GM23338 (cell line): ENCODE measurements at regions not wholly inside any gene's neighbourhood (a gene's known extent, or its start where the extent isn't known, plus 50 kb on each side); places are given as distances from the start of the nearest gene placed in this dataset.
"Not testable (repeated sequence)": the region's sequence is repeated elsewhere in the genome, so short reads cannot be mapped to it uniquely, and the experiment has no call there.

Source experiments
- ATAC-seq: fragments of 200-7000 bp; cut with Tn5 transposase; 3 replicates; pipeline ENCODE4 v1.9.1; 2020
- DNase-seq: peaks from one replicate; pipeline ENCODE4 v3.0.0-alpha.2; 2015; ENCODE audit warnings: low spot score
- H2AFZ ChIP-seq: fragments of 200-600 bp; sonication (generic); 2 replicates; pipeline ENCODE4 v1.8.0; 2016; ENCODE audit warnings: antibody characterized with exemption, mild to moderate bottlenecking, moderate library complexity
- H3F3A ChIP-seq: fragments of 200-600 bp; sonication (generic); replicated peaks from 2 replicates; pipeline ENCODE4 v1.8.0; 2017; ENCODE audit warnings: antibody characterized with exemption, mixed run types, low read depth
- H3K27ac ChIP-seq: fragments of 200-600 bp; sonication (generic); 2 replicates; pipeline ENCODE4 v1.6.1; 2016; ENCODE audit warnings: low read depth
- H3K27me3 ChIP-seq: fragments of 200-600 bp; sonication (generic); 2 replicates; pipeline ENCODE4 v1.8.0; 2016; ENCODE audit warnings: mild to moderate bottlenecking, mixed run types, moderate library complexity; ENCODE audit not compliant: insufficient read depth
- H3K36me3 ChIP-seq: fragments of 200-600 bp; sonication (generic); 2 replicates; pipeline ENCODE4 v1.8.0; 2016; ENCODE audit warnings: mild to moderate bottlenecking; ENCODE audit not compliant: insufficient read depth
- H3K4me1 ChIP-seq: fragments of 200-600 bp; sonication (generic); 2 replicates; pipeline ENCODE4 v1.8.0; 2016; ENCODE audit warnings: mild to moderate bottlenecking, moderate library complexity; ENCODE audit not compliant: insufficient read depth
- H3K4me2 ChIP-seq: fragments of 200-600 bp; sonication (generic); 2 replicates; pipeline ENCODE4 v1.7.1; 2017; ENCODE audit warnings: mixed run types
- H3K4me3 ChIP-seq: fragments of 200-600 bp; sonication (generic); 2 replicates; pipeline ENCODE4 v1.6.1; 2016; ENCODE audit warnings: mixed run types
- H3K79me2 ChIP-seq: fragments of 200-600 bp; sonication (generic); replicated peaks from 2 replicates; pipeline ENCODE4 v1.8.0; 2017; ENCODE audit warnings: mild to moderate bottlenecking; ENCODE audit not compliant: insufficient read depth
- H3K9me2 ChIP-seq: fragments of 200-600 bp; sonication (generic); 2 replicates; pipeline ENCODE4 v1.8.0; 2017; ENCODE audit not compliant: insufficient read depth
- H4K20me1 ChIP-seq: fragments of 200-600 bp; sonication (generic); replicated peaks from 2 replicates; pipeline ENCODE4 v1.8.0; 2017; ENCODE audit warnings: mild to moderate bottlenecking; ENCODE audit not compliant: insufficient read depth
- H3K27ac Mint-ChIP-seq: 2 replicates; pipeline ENCODE4 v1.8.0; 2020; ENCODE audit warnings: inconsistent platforms, mild to moderate bottlenecking, moderate library complexity, mixed read lengths
- H3K27me3 Mint-ChIP-seq: 3 replicates; pipeline ENCODE4 v1.8.0; 2022; ENCODE audit warnings: low read depth, mild to moderate bottlenecking, moderate library complexity, mixed read lengths, inconsistent platforms; ENCODE audit not compliant: insufficient read depth, poor library complexity
- H3K36me3 Mint-ChIP-seq: 3 replicates; pipeline ENCODE4 v1.8.0; 2021; ENCODE audit warnings: low read depth, mild to moderate bottlenecking, inconsistent platforms, moderate library complexity, mixed read lengths
- H3K4me1 Mint-ChIP-seq: 3 replicates; pipeline ENCODE4 v1.8.0; 2020; ENCODE audit warnings: mild to moderate bottlenecking, inconsistent platforms, mixed read lengths
- H3K4me3 Mint-ChIP-seq: 3 replicates; pipeline ENCODE4 v1.8.0; 2021; ENCODE audit warnings: moderate library complexity, mild to moderate bottlenecking, inconsistent platforms, mixed read lengths
- H3K9me3 Mint-ChIP-seq: 3 replicates; pipeline ENCODE4 v1.8.0; 2020; ENCODE audit warnings: moderate library complexity, mild to moderate bottlenecking, inconsistent platforms, mixed read lengths
- CREB1 ChIP-seq: fragments of 250-450 bp; sonication (Bioruptor Pico); IDR thresholded peaks from 2 replicates; pipeline ENCODE4 v1.5.0; 2020; ENCODE audit warnings: low read depth, mild to moderate bottlenecking, moderate library complexity
- EZH2 ChIP-seq: fragments of 200-600 bp; sonication (generic); IDR thresholded peaks from one replicate; pipeline ENCODE4 v1.8.0; 2017; ENCODE audit warnings: antibody characterized with exemption, mild to moderate bottlenecking, low read depth; ENCODE audit not compliant: unreplicated experiment
- EZH2phosphoT487 ChIP-seq: fragments of 200-600 bp; sonication (generic); IDR thresholded peaks from one replicate; pipeline ENCODE4 v1.8.1; 2018; ENCODE audit warnings: antibody characterized with exemption; ENCODE audit not compliant: unreplicated experiment
- JUNB ChIP-seq: IDR thresholded peaks from one replicate; pipeline ENCODE4 v1.6.1; 2016; ENCODE audit warnings: antibody characterized with exemption; ENCODE audit not compliant: unreplicated experiment
- NANOG ChIP-seq: IDR thresholded peaks from 2 replicates; pipeline ENCODE4 v1.6.1; 2016; ENCODE audit warnings: antibody characterized with exemption, borderline replicate concordance
- POLR2AphosphoS5 ChIP-seq: IDR thresholded peaks from 2 replicates; pipeline ENCODE4 v1.6.1; 2016; ENCODE audit warnings: antibody characterized with exemption, low read depth
- STAT1 ChIP-seq: IDR thresholded peaks from one replicate; pipeline ENCODE4 v1.6.1; 2016; ENCODE audit warnings: antibody characterized with exemption; ENCODE audit not compliant: unreplicated experiment
- ZNF114 ChIP-seq: fragments of 250-450 bp; sonication (Bioruptor Pico); IDR thresholded peaks from 2 replicates; pipeline ENCODE4 v1.5.0; 2020; ENCODE audit warnings: mild to moderate bottlenecking, moderate library complexity
- ZNF331 ChIP-seq: fragments of 250-450 bp; sonication (Bioruptor Pico); IDR thresholded peaks from 2 replicates; pipeline ENCODE4 v1.5.0; 2020; ENCODE audit warnings: low read depth, mild to moderate bottlenecking, moderate library complexity
- TF ChIP-seq, protein P1 (sequence below), 2 experiments: fragments of 200-600 bp in 1 of 2; sonication (generic) in 1 of 2; conservative IDR thresholded peaks; 2 replicates each; pipeline versions ENCODE4 v1.5.1 to v1.6.1; 2016 to 2017; ENCODE audit warnings: antibody characterized with exemption in 2 of 2, low read depth in 2 of 2, mild to moderate bottlenecking in 2 of 2, moderate library complexity in 1 of 2
- TF ChIP-seq, protein P2 (sequence below): fragments of 250-450 bp; sonication (Bioruptor Pico); IDR thresholded peaks from 2 replicates; pipeline ENCODE4 v1.5.0; 2020; ENCODE audit warnings: mild to moderate bottlenecking, moderate library complexity
- TF ChIP-seq, protein P3 (sequence below): IDR thresholded peaks from 2 replicates; pipeline ENCODE4 v1.6.1; 2016; ENCODE audit warnings: antibody characterized with exemption

DNA sequence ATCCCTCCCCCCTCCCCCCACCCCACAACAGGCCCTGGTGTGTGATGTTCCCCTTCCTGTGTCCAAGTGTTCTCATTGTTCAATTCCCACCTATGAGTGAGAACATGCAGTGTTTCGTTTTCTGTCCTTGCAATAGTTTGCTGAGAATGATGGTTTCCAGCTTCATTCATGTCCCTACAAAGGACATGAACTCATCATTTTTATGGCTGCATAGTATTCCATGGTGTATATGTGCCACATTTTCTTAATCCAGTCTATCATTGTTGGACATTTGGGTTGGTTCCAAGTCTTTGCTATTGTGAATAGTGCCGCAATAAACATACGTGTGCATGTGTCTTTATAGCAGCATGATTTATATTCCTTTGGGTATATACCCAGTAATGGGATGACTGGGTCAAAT is 69.9 kb upstream of the GOLGA8B start:
- not testable (repeated sequence) for H3K36me3 ChIP-seq, H3K27me3 ChIP-seq, DNase-seq, H3F3A ChIP-seq, H3K9me2 ChIP-seq, H3K4me2 ChIP-seq, H3K4me3 ChIP-seq, H3K79me2 ChIP-seq, H2AFZ ChIP-seq, ATAC-seq, H3K27ac ChIP-seq, H4K20me1 ChIP-seq, H3K27me3 Mint-ChIP-seq, H3K9me3 Mint-ChIP-seq, H3K27ac Mint-ChIP-seq, H3K4me3 Mint-ChIP-seq, H3K36me3 Mint-ChIP-seq
- H3K4me1 Mint-ChIP-seq: peaks cover 28% of the 10 kb centered on the region
- H3K4me1 ChIP-seq: peaks cover 29% of the 10 kb centered on the region

DNA sequence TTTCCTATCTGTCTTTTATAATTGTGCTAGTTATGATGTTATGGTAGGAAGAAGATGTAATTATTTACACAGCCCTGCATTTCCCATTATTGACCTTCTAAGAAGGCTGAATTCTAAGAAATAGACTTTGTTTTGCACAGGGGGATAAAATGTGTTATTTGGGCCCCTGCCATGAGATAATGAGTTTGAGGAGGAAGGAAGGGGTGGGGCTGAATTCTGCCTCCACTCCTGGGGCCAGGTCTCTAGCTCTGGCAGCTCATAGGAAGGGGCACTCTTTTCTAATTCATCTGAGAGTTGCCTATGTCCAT is 69.2 kb upstream of the GOLGA8B start:
- Histone ChIP-seq H3K27ac (no peak overlapping the region), H3K27me3 (no peaks in the 10 kb centered on the region), H3F3A (no peaks in the 10 kb centered on the region), H3K36me3 (no peaks in the 10 kb centered on the region), H3K4me3 (no peak overlapping the region), H4K20me1 (no peaks in the 10 kb centered on the region), H2AFZ (no peak overlapping the region), H3K79me2 (no peaks in the 10 kb centered on the region), H3K9me2 (no peaks in the 10 kb centered on the region), H3K4me1 (peaks cover 22% of the 10 kb centered on the region), H3K4me2 (no peak overlapping the region)
- Mint-ChIP-seq H3K4me3 (no peak overlapping the region), H3K36me3 (no peaks in the 10 kb centered on the region), H3K4me1 (peaks cover 24% of the 10 kb centered on the region), H3K27me3 (peaks cover 1% of the 10 kb centered on the region), H3K9me3 (no peaks in the 10 kb centered on the region), H3K27ac (no peak overlapping the region)
- DNase-seq (no peak), ATAC-seq (no peak)
- no peak for TF ChIP-seq CREB1 (CRISPR knock-in tag)
- no peak for TF ChIP-seq ZNF331 (CRISPR knock-in tag)
- TF ChIP-seq POLR2AphosphoS5: no peak
- TF ChIP-seq, protein P1, sequence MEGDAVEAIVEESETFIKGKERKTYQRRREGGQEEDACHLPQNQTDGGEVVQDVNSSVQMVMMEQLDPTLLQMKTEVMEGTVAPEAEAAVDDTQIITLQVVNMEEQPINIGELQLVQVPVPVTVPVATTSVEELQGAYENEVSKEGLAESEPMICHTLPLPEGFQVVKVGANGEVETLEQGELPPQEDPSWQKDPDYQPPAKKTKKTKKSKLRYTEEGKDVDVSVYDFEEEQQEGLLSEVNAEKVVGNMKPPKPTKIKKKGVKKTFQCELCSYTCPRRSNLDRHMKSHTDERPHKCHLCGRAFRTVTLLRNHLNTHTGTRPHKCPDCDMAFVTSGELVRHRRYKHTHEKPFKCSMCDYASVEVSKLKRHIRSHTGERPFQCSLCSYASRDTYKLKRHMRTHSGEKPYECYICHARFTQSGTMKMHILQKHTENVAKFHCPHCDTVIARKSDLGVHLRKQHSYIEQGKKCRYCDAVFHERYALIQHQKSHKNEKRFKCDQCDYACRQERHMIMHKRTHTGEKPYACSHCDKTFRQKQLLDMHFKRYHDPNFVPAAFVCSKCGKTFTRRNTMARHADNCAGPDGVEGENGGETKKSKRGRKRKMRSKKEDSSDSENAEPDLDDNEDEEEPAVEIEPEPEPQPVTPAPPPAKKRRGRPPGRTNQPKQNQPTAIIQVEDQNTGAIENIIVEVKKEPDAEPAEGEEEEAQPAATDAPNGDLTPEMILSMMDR (conservative IDR thresholded peaks at IDR 0.05; ENCODE audit: low read depth in 2 of 2): no peak
- no peak for TF ChIP-seq EZH2phosphoT487
- TF ChIP-seq NANOG: no peak
- TF ChIP-seq, protein P2, sequence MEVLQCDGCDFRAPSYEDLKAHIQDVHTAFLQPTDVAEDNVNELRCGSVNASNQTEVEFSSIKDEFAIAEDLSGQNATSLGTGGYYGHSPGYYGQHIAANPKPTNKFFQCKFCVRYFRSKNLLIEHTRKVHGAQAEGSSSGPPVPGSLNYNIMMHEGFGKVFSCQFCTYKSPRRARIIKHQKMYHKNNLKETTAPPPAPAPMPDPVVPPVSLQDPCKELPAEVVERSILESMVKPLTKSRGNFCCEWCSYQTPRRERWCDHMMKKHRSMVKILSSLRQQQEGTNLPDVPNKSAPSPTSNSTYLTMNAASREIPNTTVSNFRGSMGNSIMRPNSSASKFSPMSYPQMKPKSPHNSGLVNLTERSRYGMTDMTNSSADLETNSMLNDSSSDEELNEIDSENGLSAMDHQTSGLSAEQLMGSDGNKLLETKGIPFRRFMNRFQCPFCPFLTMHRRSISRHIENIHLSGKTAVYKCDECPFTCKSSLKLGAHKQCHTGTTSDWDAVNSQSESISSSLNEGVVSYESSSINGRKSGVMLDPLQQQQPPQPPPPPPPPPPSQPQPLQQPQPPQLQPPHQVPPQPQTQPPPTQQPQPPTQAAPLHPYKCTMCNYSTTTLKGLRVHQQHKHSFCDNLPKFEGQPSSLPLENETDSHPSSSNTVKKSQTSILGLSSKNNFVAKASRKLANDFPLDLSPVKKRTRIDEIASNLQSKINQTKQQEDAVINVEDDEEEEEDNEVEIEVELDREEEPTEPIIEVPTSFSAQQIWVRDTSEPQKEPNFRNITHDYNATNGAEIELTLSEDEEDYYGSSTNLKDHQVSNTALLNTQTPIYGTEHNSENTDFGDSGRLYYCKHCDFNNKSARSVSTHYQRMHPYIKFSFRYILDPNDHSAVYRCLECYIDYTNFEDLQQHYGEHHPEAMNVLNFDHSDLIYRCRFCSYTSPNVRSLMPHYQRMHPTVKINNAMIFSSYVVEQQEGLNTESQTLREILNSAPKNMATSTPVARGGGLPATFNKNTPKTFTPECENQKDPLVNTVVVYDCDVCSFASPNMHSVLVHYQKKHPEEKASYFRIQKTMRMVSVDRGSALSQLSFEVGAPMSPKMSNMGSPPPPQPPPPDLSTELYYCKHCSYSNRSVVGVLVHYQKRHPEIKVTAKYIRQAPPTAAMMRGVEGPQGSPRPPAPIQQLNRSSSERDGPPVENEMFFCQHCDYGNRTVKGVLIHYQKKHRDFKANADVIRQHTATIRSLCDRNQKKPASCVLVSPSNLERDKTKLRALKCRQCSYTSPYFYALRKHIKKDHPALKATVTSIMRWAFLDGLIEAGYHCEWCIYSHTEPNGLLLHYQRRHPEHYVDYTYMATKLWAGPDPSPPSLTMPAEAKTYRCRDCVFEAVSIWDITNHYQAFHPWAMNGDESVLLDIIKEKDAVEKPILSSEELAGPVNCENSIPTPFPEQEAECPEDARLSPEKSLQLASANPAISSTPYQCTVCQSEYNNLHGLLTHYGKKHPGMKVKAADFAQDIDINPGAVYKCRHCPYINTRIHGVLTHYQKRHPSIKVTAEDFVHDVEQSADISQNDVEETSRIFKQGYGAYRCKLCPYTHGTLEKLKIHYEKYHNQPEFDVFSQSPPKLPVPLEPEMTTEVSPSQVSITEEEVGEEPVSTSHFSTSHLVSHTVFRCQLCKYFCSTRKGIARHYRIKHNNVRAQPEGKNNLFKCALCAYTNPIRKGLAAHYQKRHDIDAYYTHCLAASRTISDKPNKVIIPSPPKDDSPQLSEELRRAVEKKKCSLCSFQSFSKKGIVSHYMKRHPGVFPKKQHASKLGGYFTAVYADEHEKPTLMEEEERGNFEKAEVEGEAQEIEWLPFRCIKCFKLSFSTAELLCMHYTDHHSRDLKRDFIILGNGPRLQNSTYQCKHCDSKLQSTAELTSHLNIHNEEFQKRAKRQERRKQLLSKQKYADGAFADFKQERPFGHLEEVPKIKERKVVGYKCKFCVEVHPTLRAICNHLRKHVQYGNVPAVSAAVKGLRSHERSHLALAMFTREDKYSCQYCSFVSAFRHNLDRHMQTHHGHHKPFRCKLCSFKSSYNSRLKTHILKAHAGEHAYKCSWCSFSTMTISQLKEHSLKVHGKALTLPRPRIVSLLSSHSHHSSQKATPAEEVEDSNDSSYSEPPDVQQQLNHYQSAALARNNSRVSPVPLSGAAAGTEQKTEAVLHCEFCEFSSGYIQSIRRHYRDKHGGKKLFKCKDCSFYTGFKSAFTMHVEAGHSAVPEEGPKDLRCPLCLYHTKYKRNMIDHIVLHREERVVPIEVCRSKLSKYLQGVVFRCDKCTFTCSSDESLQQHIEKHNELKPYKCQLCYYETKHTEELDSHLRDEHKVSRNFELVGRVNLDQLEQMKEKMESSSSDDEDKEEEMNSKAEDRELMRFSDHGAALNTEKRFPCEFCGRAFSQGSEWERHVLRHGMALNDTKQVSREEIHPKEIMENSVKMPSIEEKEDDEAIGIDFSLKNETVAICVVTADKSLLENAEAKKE (CRISPR knock-in tag): no peak
- TF ChIP-seq EZH2: no peak
- TF ChIP-seq, protein P3, sequence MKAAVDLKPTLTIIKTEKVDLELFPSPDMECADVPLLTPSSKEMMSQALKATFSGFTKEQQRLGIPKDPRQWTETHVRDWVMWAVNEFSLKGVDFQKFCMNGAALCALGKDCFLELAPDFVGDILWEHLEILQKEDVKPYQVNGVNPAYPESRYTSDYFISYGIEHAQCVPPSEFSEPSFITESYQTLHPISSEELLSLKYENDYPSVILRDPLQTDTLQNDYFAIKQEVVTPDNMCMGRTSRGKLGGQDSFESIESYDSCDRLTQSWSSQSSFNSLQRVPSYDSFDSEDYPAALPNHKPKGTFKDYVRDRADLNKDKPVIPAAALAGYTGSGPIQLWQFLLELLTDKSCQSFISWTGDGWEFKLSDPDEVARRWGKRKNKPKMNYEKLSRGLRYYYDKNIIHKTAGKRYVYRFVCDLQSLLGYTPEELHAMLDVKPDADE: no peak
- no peak for TF ChIP-seq ZNF114 (CRISPR knock-in tag)
- no peak for TF ChIP-seq JUNB
- no peak for TF ChIP-seq STAT1
